Neuronal stem cell (in vitro differentiated cells): ENCODE measurements at regions not wholly inside any gene's neighbourhood (a gene's known extent, or its start where the extent isn't known, plus 50 kb on each side); places are given as distances from the start of the nearest gene placed in this dataset.

Source experiments
- DNase-seq: peaks from one replicate; pipeline ENCODE4 v3.0.0-alpha.2; 2013; ENCODE audit warnings: low spot score
- H2AFZ ChIP-seq: one replicate; pipeline ENCODE4 v1.6.1; 2013; ENCODE audit warnings: mild to moderate bottlenecking, low read length, inconsistent platforms
- H2AK5ac ChIP-seq: 2 replicates; pipeline ENCODE4 v1.6.1; 2013; ENCODE audit warnings: low read depth, mild to moderate bottlenecking, inconsistent platforms, low read length, moderate library complexity, mixed read lengths
- H2BK120ac ChIP-seq: 2 replicates; pipeline ENCODE4 v1.6.1; 2013; ENCODE audit warnings: low read depth, mild to moderate bottlenecking, inconsistent platforms, low read length, moderate library complexity, mixed read lengths
- H2BK12ac ChIP-seq: one replicate; pipeline ENCODE4 v1.6.1; 2013; ENCODE audit warnings: low read length, inconsistent platforms
- H2BK15ac ChIP-seq: 2 replicates; pipeline ENCODE4 v1.6.1; 2013; ENCODE audit warnings: mild to moderate bottlenecking, low read length, inconsistent platforms, mixed read lengths
- H2BK5ac ChIP-seq: one replicate; pipeline ENCODE4 v1.6.1; 2013; ENCODE audit warnings: inconsistent platforms, mild to moderate bottlenecking, low read length, moderate library complexity
- H3K14ac ChIP-seq: one replicate; pipeline ENCODE4 v1.6.1; 2013; ENCODE audit warnings: low read length, inconsistent platforms
- H3K18ac ChIP-seq: 2 replicates; pipeline ENCODE4 v1.6.1; 2013; ENCODE audit warnings: low read length, inconsistent platforms
- H3K23ac ChIP-seq: 2 replicates; pipeline ENCODE4 v1.6.1; 2013; ENCODE audit warnings: low read depth, mild to moderate bottlenecking, mixed read lengths, low read length, inconsistent platforms; ENCODE audit not compliant: poor library complexity
- H3K27ac ChIP-seq: replicated peaks from 3 replicates; pipeline ENCODE4 v1.5.1; 2013; ENCODE audit warnings: low read length, inconsistent platforms
- H3K27me3 ChIP-seq, 3 experiments: 2 replicates each; pipeline ENCODE4 v1.6.1; 2013; ENCODE audit warnings: low read length in 3 of 3, mild to moderate bottlenecking in 2 of 3, inconsistent platforms in 1 of 3, low read depth in 1 of 3, mixed read lengths in 1 of 3, moderate library complexity in 1 of 3; ENCODE audit not compliant: control insufficient read depth in 3 of 3, insufficient read depth in 3 of 3
- H3K36me3 ChIP-seq, 2 donors: replicated peaks in 1 of 2; 2 replicates each; pipeline ENCODE4 v1.6.1; 2013; ENCODE audit warnings: low read length in 2 of 2; ENCODE audit not compliant: control insufficient read depth in 2 of 2, insufficient read depth in 2 of 2
- H3K4ac ChIP-seq: 2 replicates; pipeline ENCODE4 v1.6.1; 2013; ENCODE audit warnings: inconsistent platforms, mild to moderate bottlenecking, low read length, moderate library complexity
- H3K4me1 ChIP-seq, 2 donors: 1 replicate in 1 of 2; 2 replicates in 1 of 2; pipeline ENCODE4 v1.6.1; 2013; ENCODE audit warnings: low read length in 2 of 2, low read depth in 1 of 2; ENCODE audit not compliant: control insufficient read depth in 2 of 2, insufficient read depth in 1 of 2
- H3K4me2 ChIP-seq: one replicate; pipeline ENCODE4 v1.6.1; 2013; ENCODE audit warnings: mild to moderate bottlenecking, low read length, inconsistent platforms; ENCODE audit not compliant: insufficient read depth, poor library complexity, severe bottlenecking
- H3K4me3 ChIP-seq, 2 donors: 2 replicates each; pipeline ENCODE4 v1.5.1; 2013; ENCODE audit warnings: low read length in 2 of 2, mild to moderate bottlenecking in 2 of 2, inconsistent platforms in 1 of 2, moderate library complexity in 1 of 2
- H3K79me1 ChIP-seq: one replicate; pipeline ENCODE4 v1.6.1; 2013; ENCODE audit warnings: low read depth, mild to moderate bottlenecking, inconsistent platforms, low read length, moderate library complexity
- H3K9ac ChIP-seq: one replicate; pipeline ENCODE4 v1.6.1; 2013; ENCODE audit warnings: mild to moderate bottlenecking, low read depth, low read length, inconsistent platforms; ENCODE audit not compliant: poor library complexity
- H3K9me3 ChIP-seq, 2 donors: replicated peaks in 1 of 2; 2 replicates each; pipeline versions ENCODE3 to v1.6.1; 2013; ENCODE audit warnings: low read length in 2 of 2, mild to moderate bottlenecking in 2 of 2, inconsistent platforms in 1 of 2, low read depth in 1 of 2, mixed read lengths in 1 of 2, moderate library complexity in 1 of 2; ENCODE audit not compliant: control insufficient read depth in 2 of 2, insufficient read depth in 1 of 2
- H4K8ac ChIP-seq: one replicate; pipeline ENCODE4 v1.6.1; 2013; ENCODE audit warnings: low read depth, mild to moderate bottlenecking, inconsistent platforms, low read length, moderate library complexity
- H4K91ac ChIP-seq: one replicate; pipeline ENCODE4 v1.6.1; 2013; ENCODE audit warnings: low read length, low read depth, mild to moderate bottlenecking, inconsistent platforms; ENCODE audit not compliant: poor library complexity
- WGBS, 2 donors: extraction: QIAGEN DNeasy Blood & Tissue Kit; methylation state at CpG; one replicate each; pipeline ENCODE4 v1.1.7; 2013; ENCODE audit warnings: missing lambda C conversion rate in 2 of 2, mixed read lengths in 1 of 2; ENCODE audit not compliant: insufficient read length in 2 of 2, insufficient replicate concordance in 1 of 2; ENCODE audit errors: extremely low coverage in 2 of 2; 5-methylcytosine and 5-hydroxymethylcytosine counted together

- H2BK15ac ChIP-seq = no peak overlapping the region
- H3K36me3 ChIP-seq = no peaks in the 10 kb centered on the region
- no peak overlapping the region for H4K91ac ChIP-seq
- no peak overlapping the region for H2AK5ac ChIP-seq
- H2AFZ ChIP-seq = no peak overlapping the region
- no peak overlapping the region for H2BK12ac ChIP-seq
- no peak overlapping the region for H3K4me3 ChIP-seq
- no peak overlapping the region for H3K4ac ChIP-seq
- H3K14ac ChIP-seq = no peak overlapping the region
- no peak overlapping the region for H3K18ac ChIP-seq
- H3K4me1 ChIP-seq = no peaks in the 10 kb centered on the region
- no peaks in the 10 kb centered on the region for H3K27me3 ChIP-seq
- no peaks in the 10 kb centered on the region for H3K9me3 ChIP-seq
- H2BK5ac ChIP-seq = no peak overlapping the region
- no peak overlapping the region for H4K8ac ChIP-seq
- no peaks in the 10 kb centered on the region for H3K79me1 ChIP-seq
- no peak overlapping the region for H3K27ac ChIP-seq
- no peak overlapping the region for H3K9ac ChIP-seq
- H3K23ac ChIP-seq = no peak overlapping the region
- H2BK120ac ChIP-seq = no peak overlapping the region
- no peak for DNase-seq
- no peak overlapping the region for H3K4me2 ChIP-seq
- no CpG with 5 or more reads among the region's 4 CpGs for WGBS, 2 donors
These were observed 2062.0 kb downstream of the ARAP2 start for GRCh38 chr4:34182306-34182705.

- no peak overlapping the region for H3K18ac ChIP-seq
- H3K79me1 ChIP-seq = no peaks in the 10 kb centered on the region
- no peak overlapping the region for H2AFZ ChIP-seq
- H3K4me3 ChIP-seq = no peak overlapping the region
- H4K8ac ChIP-seq = no peak overlapping the region
- no CpG with 5 or more reads among the region's 3 CpGs for WGBS, 2 donors
- H2BK15ac ChIP-seq = no peak overlapping the region
- no peaks in the 10 kb centered on the region for H3K27me3 ChIP-seq
- no peak overlapping the region for H3K14ac ChIP-seq
- no peak overlapping the region for H4K91ac ChIP-seq
- no peak for DNase-seq
- H3K27ac ChIP-seq = no peak overlapping the region
- H3K4me2 ChIP-seq = no peak overlapping the region
- no peak overlapping the region for H3K23ac ChIP-seq
- no peaks in the 10 kb centered on the region for H3K36me3 ChIP-seq
- no peaks in the 10 kb centered on the region for H3K4me1 ChIP-seq
- no peak overlapping the region for H2AK5ac ChIP-seq
- no peaks in the 10 kb centered on the region for H3K9me3 ChIP-seq
- H2BK5ac ChIP-seq = no peak overlapping the region
- H3K9ac ChIP-seq = no peak overlapping the region
- H2BK120ac ChIP-seq = no peak overlapping the region
- no peak overlapping the region for H3K4ac ChIP-seq
- H2BK12ac ChIP-seq = no peak overlapping the region
These were observed 2060.4 kb downstream of the ARAP2 start for GRCh38 chr4:34183926-34184325.

GRCh38 chr4:34187056-34187455 is 2057.3 kb downstream of the ARAP2 start:
- Histone ChIP-seq H3K14ac (no peak overlapping the region), H3K27me3 (no peaks in the 10 kb centered on the region), H4K8ac (no peak overlapping the region), H2BK15ac (no peak overlapping the region), H3K4ac (no peak overlapping the region), H3K23ac (no peak overlapping the region), H3K9me3 (no peaks in the 10 kb centered on the region), H3K79me1 (no peaks in the 10 kb centered on the region), H2AFZ (no peak overlapping the region), H3K4me3 (no peak overlapping the region), H3K36me3 (no peaks in the 10 kb centered on the region), H3K18ac (no peak overlapping the region), H2BK120ac (no peak overlapping the region), H3K9ac (no peak overlapping the region), H2BK12ac (no peak overlapping the region), H2AK5ac (no peak overlapping the region), H3K27ac (no peak overlapping the region), H4K91ac (no peak overlapping the region), H2BK5ac (no peak overlapping the region), H3K4me1 (no peaks in the 10 kb centered on the region), H3K4me2 (no peak overlapping the region)
- no CpG with 5 or more reads among the region's 1 CpG for WGBS, 2 donors
- no peak for DNase-seq

GRCh38 chr4:34191443-34191842 is 2052.9 kb downstream of the ARAP2 start:
- no peak overlapping the region for H3K18ac ChIP-seq
- no peak overlapping the region for H2AFZ ChIP-seq
- H3K36me3 ChIP-seq = no peaks in the 10 kb centered on the region
- no peaks in the 10 kb centered on the region for H3K4me1 ChIP-seq
- H3K9me3 ChIP-seq = no peaks in the 10 kb centered on the region
- no peak overlapping the region for H2BK120ac ChIP-seq
- no peak overlapping the region for H4K91ac ChIP-seq
- H2BK5ac ChIP-seq = no peak overlapping the region
- no peak overlapping the region for H3K4me3 ChIP-seq
- H3K14ac ChIP-seq = no peak overlapping the region
- H3K9ac ChIP-seq = no peak overlapping the region
- H3K4ac ChIP-seq = no peak overlapping the region
- no peaks in the 10 kb centered on the region for H3K79me1 ChIP-seq
- no peak overlapping the region for H3K23ac ChIP-seq
- H3K4me2 ChIP-seq = no peak overlapping the region
- no peak overlapping the region for H4K8ac ChIP-seq
- H3K27me3 ChIP-seq = no peaks in the 10 kb centered on the region
- H2BK12ac ChIP-seq = no peak overlapping the region
- no peak for DNase-seq
- no peak overlapping the region for H2BK15ac ChIP-seq
- H3K27ac ChIP-seq = no peak overlapping the region
- H2AK5ac ChIP-seq = no peak overlapping the region
